Ovary (tissue), 3 donors: ENCODE measurements at regions not wholly inside any gene's neighbourhood (a gene's known extent, or its start where the extent isn't known, plus 50 kb on each side); places are given as distances from the start of the nearest gene placed in this dataset.

Experiments
- CTCF ChIP-seq, 3 donors: fragments of 450-650 bp in 2 of 3; fragments of 200-600 bp in 1 of 3; IDR thresholded peaks; one replicate each; pipeline versions ENCODE4 v1.5.1 to v1.8.0; 2016 to 2022; ENCODE audit warnings: antibody characterized with exemption in 3 of 3, mild to moderate bottlenecking in 1 of 3
- EP300 ChIP-seq: sonication (generic); formaldehyde crosslinking; IDR thresholded peaks from one replicate; pipeline ENCODE4 v1.6.1; 2017; ENCODE audit warnings: antibody characterized with exemption
- POLR2A ChIP-seq: fragments of 450-650 bp; IDR thresholded peaks from one replicate; pipeline ENCODE4 v1.6.1; 2017; ENCODE audit warnings: antibody characterized with exemption, mild to moderate bottlenecking, moderate library complexity
- donor health status: DM: no; HTN: no; CAD: no.

DNA sequence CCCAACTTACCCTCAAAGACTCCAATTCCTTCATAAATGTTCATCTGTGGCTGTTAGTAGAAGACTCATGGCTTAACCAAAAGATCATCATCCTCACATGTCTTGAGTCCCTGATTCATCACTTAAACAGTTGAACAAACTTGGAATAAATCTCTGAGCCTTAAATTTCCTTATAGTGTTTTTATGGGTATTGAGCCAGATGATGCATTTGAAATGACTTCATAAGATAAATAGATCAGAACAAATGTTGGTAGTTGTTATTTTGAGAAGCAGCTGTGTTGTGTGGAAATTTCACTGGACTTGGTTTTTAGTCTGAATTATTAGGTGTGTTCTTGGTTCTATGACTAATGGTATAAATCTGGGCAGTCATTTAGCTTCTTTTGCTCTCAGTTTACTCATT lies 236.2 kb downstream of the NNT start:
- TF ChIP-seq CTCF (IDR thresholded peaks at IDR 0.05) = no peak
- no peak for TF ChIP-seq POLR2A
- no peak for TF ChIP-seq EP300
